ENCODE measurements at regions not wholly inside any gene's neighbourhood (a gene's known extent, or its start where the extent isn't known, plus 50 kb on each side); places are given as distances from the start of the nearest gene placed in this dataset.

DNA sequence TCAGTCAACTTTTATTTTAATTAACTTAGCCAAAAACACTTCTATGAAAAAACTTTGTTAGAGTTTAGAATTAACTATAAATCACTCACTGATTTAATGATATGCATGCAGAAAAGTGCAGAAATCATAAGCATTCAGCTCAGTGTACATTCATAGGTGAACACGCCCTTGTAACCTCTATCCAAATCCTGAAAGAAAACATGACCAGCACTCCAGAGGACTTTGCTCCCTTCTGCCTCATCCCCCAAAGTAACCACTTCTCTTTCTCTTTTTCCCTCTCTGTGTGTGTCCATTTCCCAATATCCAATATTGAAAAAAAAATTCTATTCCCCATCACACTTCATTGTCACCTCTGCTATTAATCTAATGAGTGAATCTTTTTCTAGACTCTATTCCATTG lies 197.1 kb upstream of the FAR2 start:
- 63 to 64% methylated on average over 1 of the region's 1 CpG for WGBS, 2 donors
- no peaks in the 10 kb centered on the region for H3K4me1 ChIP-seq
- ATAC-seq (no peak), DNase-seq (no peak)
- TF ChIP-seq, protein P1, sequence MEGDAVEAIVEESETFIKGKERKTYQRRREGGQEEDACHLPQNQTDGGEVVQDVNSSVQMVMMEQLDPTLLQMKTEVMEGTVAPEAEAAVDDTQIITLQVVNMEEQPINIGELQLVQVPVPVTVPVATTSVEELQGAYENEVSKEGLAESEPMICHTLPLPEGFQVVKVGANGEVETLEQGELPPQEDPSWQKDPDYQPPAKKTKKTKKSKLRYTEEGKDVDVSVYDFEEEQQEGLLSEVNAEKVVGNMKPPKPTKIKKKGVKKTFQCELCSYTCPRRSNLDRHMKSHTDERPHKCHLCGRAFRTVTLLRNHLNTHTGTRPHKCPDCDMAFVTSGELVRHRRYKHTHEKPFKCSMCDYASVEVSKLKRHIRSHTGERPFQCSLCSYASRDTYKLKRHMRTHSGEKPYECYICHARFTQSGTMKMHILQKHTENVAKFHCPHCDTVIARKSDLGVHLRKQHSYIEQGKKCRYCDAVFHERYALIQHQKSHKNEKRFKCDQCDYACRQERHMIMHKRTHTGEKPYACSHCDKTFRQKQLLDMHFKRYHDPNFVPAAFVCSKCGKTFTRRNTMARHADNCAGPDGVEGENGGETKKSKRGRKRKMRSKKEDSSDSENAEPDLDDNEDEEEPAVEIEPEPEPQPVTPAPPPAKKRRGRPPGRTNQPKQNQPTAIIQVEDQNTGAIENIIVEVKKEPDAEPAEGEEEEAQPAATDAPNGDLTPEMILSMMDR (IDR thresholded peaks at IDR 0.05): no peak
- TF ChIP-seq POLR2A (IDR thresholded peaks at IDR 0.05): no peak
- H3K9me3 ChIP-seq: no peaks in the 10 kb centered on the region
- intact Hi-C loops (cut with DNase I): no loop called here
- H3K4me3 ChIP-seq: no peak overlapping the region
- H3K36me3 ChIP-seq (replicated peaks in 1 of 2; ENCODE audit: insufficient read depth in 1 of 2, low read depth in 2 of 2): no peaks in the 10 kb centered on the region
- no peaks in the 10 kb centered on the region for H3K27me3 ChIP-seq
- H3K27ac ChIP-seq: no peak overlapping the region

DNA sequence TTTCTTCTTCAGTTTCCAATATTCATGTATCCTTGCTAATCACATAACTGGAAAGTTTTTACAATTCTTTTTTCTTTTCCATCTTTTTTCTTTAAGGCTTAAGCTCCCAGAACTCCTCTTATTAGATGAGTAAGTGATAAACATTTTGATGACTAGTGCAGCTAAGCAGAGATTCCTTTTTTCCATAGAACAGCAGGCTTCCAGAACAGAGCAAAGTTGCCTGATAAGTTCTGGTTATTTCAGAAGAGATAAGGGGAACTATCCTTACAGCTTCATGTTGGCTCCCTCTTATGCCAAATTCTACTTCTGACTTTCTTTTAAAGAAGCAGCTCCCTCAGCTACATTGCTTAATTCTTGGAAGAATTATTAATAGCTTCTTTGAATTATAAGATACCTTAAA lies 194.7 kb upstream of the FAR2 start:
- Histone ChIP-seq H3K4me3 (no peak overlapping the region), H3K4me1 (no peaks in the 10 kb centered on the region), H3K27ac (no peak overlapping the region), H3K36me3 (replicated peaks in 1 of 2; ENCODE audit: insufficient read depth in 1 of 2, low read depth in 2 of 2) (no peaks in the 10 kb centered on the region), H3K27me3 (no peaks in the 10 kb centered on the region), H3K9me3 (no peaks in the 10 kb centered on the region)
- intact Hi-C loops (cut with DNase I): no loop called here
- DNase-seq (no peak), ATAC-seq (no peak)
- no peak for TF ChIP-seq POLR2A (IDR thresholded peaks at IDR 0.05)
- TF ChIP-seq, protein P1 (IDR thresholded peaks at IDR 0.05): no peak

DNA sequence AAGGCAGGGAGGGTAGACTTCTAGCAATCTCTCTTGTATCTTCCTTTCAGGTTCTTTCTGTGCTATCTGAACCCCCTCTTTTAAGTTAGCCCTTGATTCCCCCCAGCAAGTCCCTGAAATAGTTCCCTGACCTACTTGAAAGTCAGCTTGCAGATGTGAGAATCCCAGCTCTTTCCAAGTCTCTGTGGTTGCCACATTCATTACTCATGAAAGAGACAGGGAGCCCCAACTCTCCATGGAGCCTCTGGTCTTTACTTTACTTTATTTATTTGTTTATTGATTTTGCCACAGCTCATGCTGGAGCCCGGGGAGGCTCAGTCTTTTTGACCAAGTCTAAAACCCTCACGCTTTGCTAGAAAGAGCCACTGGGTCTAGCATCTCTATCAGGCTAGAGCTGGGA lies 193.6 kb upstream of the FAR2 start:
- intact Hi-C loops (cut with DNase I): no loop called here

DNA sequence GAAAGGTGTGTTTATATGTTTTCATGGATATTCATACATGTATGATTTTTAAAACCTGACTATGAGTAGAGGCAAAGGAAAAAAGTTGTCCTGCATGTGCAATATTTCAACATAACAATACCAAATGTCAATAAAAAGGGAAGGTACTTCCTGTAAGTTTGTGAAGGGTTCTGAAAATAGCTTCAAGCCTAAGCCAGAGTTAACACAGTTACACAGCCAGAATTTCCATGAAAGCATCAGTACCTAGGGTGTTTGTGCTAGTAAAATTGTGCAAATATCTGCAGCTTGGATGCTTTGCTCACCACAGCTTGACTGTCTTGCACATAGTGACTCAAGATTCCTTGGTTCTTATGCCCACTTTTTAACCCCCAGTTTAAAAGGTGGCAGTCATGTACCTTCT lies 193.1 kb upstream of the FAR2 start:
- TF ChIP-seq, protein P1 (IDR thresholded peaks at IDR 0.05): no peak
- TF ChIP-seq POLR2A (IDR thresholded peaks at IDR 0.05): no peak
- intact Hi-C loops (cut with DNase I): no loop called here
- no peaks in the 10 kb centered on the region for H3K36me3 ChIP-seq (replicated peaks in 1 of 2; ENCODE audit: insufficient read depth in 1 of 2, low read depth in 2 of 2)
- H3K4me1 ChIP-seq: no peaks in the 10 kb centered on the region
- H3K27ac ChIP-seq: no peak overlapping the region
- no peak overlapping the region for H3K4me3 ChIP-seq
- ATAC-seq (no peak), DNase-seq (no peak)
- H3K27me3 ChIP-seq: no peaks in the 10 kb centered on the region
- H3K9me3 ChIP-seq: no peaks in the 10 kb centered on the region

More for the DNA sequence above, 193.6 kb upstream of the FAR2 start:
- H3K4me1 ChIP-seq: no peaks in the 10 kb centered on the region
- H3K9me3 ChIP-seq: no peaks in the 10 kb centered on the region
- DNase-seq (no peak), ATAC-seq (no peak)
- no peaks in the 10 kb centered on the region for H3K36me3 ChIP-seq (replicated peaks in 1 of 2; ENCODE audit: insufficient read depth in 1 of 2, low read depth in 2 of 2)
- no peak overlapping the region for H3K27ac ChIP-seq
- WGBS, 2 donors: 39 to 48% methylated on average over 2 of the region's 2 CpGs
- no peaks in the 10 kb centered on the region for H3K27me3 ChIP-seq
- no peak overlapping the region for H3K4me3 ChIP-seq
- no peak for TF ChIP-seq POLR2A (IDR thresholded peaks at IDR 0.05)
- TF ChIP-seq, protein P1 (IDR thresholded peaks at IDR 0.05): no peak

DNA sequence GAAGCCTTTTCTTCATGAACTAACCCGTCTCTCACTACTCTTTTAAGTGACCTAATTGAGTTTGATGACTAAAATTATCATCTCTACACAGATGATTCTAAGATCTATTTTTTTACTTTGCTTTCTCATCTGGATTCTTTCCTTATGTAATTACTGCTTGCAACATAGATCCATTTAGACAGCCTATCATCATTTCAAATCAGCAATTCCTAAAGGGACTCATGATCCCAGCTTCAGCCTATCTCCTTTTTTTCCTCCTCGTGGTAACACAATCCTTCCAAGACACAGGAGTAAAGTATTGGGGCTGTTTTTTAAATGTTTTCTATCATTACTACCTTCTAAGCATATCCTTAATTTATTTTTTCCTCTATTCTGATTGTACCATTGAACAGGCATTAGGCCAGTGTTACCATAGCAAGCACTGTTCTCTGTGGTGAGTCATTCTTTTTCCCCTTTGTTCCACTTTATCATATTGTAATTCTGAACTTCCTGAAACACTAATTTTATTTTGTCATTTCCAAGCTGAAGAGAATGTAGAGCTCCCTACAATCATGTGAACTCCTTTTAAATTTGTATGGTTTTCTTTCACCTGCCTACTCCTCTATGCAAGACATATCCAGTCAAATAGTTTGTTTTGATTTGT lies 190.4 kb upstream of the FAR2 start:
- Histone ChIP-seq H3K9me3 (no peaks in the 10 kb centered on the region), H3K4me1 (no peaks in the 10 kb centered on the region), H3K36me3 (replicated peaks in 1 of 2; ENCODE audit: insufficient read depth in 1 of 2, low read depth in 2 of 2) (no peaks in the 10 kb centered on the region), H3K4me3 (no peak overlapping the region), H3K27ac (no peak overlapping the region), H3K27me3 (no peaks in the 10 kb centered on the region)
- whole genome bisulfite sequencing, 2 donors: 39 to 57% methylated on average over 2 of the region's 2 CpGs
- ATAC-seq: no peak
- intact Hi-C loops (cut with DNase I): no loop called here
- TF ChIP-seq, protein P1 (IDR thresholded peaks at IDR 0.05): no peak
- no peak for TF ChIP-seq POLR2A (IDR thresholded peaks at IDR 0.05)
- DNase-seq: no peak
